ENCODE measurements at regions not wholly inside any gene's neighbourhood (a gene's known extent, or its start where the extent isn't known, plus 50 kb on each side); places are given as distances from the start of the nearest gene placed in this dataset.

- no peak for TF ChIP-seq POLR2A (IDR thresholded peaks at IDR 0.05)
- TF ChIP-seq CTCF (IDR thresholded peaks at IDR 0.05): no peak
Observed at GRCh38 chr6:22875845-22876244, 306.5 kb downstream of the HDGFL1 start.
